Spleen (tissue), 11 donors: ENCODE measurements at regions not wholly inside any gene's neighbourhood (a gene's known extent, or its start where the extent isn't known, plus 50 kb on each side); places are given as distances from the start of the nearest gene placed in this dataset.

Experiments used
- DNase-seq: peaks from one replicate; pipeline ENCODE4 v3.0.0-alpha.2; 2020
- H3K27ac ChIP-seq, 8 donors: fragments of 200-600 bp; sonication (generic) in 7 of 8; 1 replicate in 4 of 8; 2 replicates in 4 of 8; pipeline versions ENCODE4 v1.5.0 to v1.8.0; 2016 to 2021; ENCODE audit warnings: inconsistent platforms in 4 of 8, mild to moderate bottlenecking in 4 of 8, moderate library complexity in 1 of 8
- H3K27me3 ChIP-seq, 7 donors: fragments of 200-600 bp; sonication (generic) in 6 of 7; replicated peaks in 1 of 7; 1 replicate in 4 of 7; 2 replicates in 3 of 7; pipeline versions ENCODE4 v1.5.0 to v1.8.0; 2016 to 2021; ENCODE audit warnings: inconsistent platforms in 3 of 7, mild to moderate bottlenecking in 1 of 7
- H3K36me3 ChIP-seq, 6 donors: fragments of 200-600 bp; sonication (generic) in 5 of 6; 1 replicate in 4 of 6; 2 replicates in 2 of 6; pipeline versions ENCODE4 v1.5.0 to v1.8.0; 2016 to 2021; ENCODE audit warnings: inconsistent platforms in 2 of 6
- H3K4me1 ChIP-seq, 6 donors: fragments of 200-600 bp; sonication (generic) in 5 of 6; 1 replicate in 3 of 6; 2 replicates in 3 of 6; pipeline versions ENCODE4 v1.5.0 to v1.8.0; 2016 to 2021; ENCODE audit warnings: inconsistent platforms in 3 of 6
- H3K4me3 ChIP-seq, 8 donors: fragments of 200-600 bp; sonication (generic) in 7 of 8; 1 replicate in 4 of 8; 2 replicates in 4 of 8; pipeline versions ENCODE4 v1.5.0 to v1.8.0; 2016 to 2021; ENCODE audit warnings: inconsistent platforms in 4 of 8, mild to moderate bottlenecking in 4 of 8, moderate library complexity in 2 of 8
- H3K9me3 ChIP-seq, 8 donors: fragments of 200-600 bp; sonication (generic) in 7 of 8; 1 replicate in 4 of 8; 2 replicates in 4 of 8; pipeline versions ENCODE4 v1.5.0 to v1.8.0; 2016 to 2021; ENCODE audit warnings: inconsistent platforms in 4 of 8
- CTCF ChIP-seq, 11 experiments: fragments of 200-600 bp in 7 of 11; fragments of 450-650 bp in 4 of 11; sonication (generic) in 4 of 11; IDR thresholded peaks in 8 of 11; conservative IDR thresholded peaks in 3 of 11; 1 replicate in 7 of 11; 2 replicates in 4 of 11; pipeline versions ENCODE4 v1.4.0 to v1.8.0; 2016 to 2021; ENCODE audit warnings: antibody characterized with exemption in 11 of 11, inconsistent platforms in 4 of 11, mild to moderate bottlenecking in 1 of 11
- POLR2A ChIP-seq, 3 donors: fragments of 450-650 bp; IDR thresholded peaks; one replicate each; pipeline ENCODE4 v1.5.1; 2017; ENCODE audit warnings: antibody characterized with exemption in 3 of 3, mild to moderate bottlenecking in 1 of 3
- POLR2AphosphoS5 ChIP-seq, 3 donors: sonication (generic); formaldehyde crosslinking; IDR thresholded peaks; one replicate each; pipeline ENCODE4 v1.5.1; 2017; ENCODE audit warnings: antibody characterized with exemption in 3 of 3
- WGBS, 5 donors: extraction: QIAGEN DNeasy Blood & Tissue Kit in 3 of 5; methylation state at CpG; one replicate each; pipeline versions ENCODE4 v1.1.5 to v1.1.7; 2013 to 2018; 5-methylcytosine and 5-hydroxymethylcytosine counted together
- intact Hi-C: fragments of 100-400 bp; cut with DNase I; formaldehyde crosslinking; loops from one replicate; pipeline ENCODE4 v1.15.0; 2023; ENCODE audit warnings: low total_unique reads
- donor health status: healthy with polysubstance abuse.
- donor health status: DM: no; HTN: no; CAD: no; lungs with moderate emphysema.
- donor health status: DM: no; HTN: no; CAD: no.
- donor health status: Bipolar disorder and iron deficiency.
- donor health status: healthy.
- donor health status: DM: no; HTN: no; CAD: no.
- donor health status: DM: yes; HTN: yes; CAD: no.

GRCh38 chr5:158354958-158355357 lies 496.0 kb upstream of the CLINT1 start:
- H3K4me3 ChIP-seq: no peak overlapping the region
- DNase-seq: no peak
- no peaks in the 10 kb centered on the region for H3K27me3 ChIP-seq
- intact Hi-C loops: no loop called here
- H3K36me3 ChIP-seq: no peaks in the 10 kb centered on the region
- TF ChIP-seq CTCF (IDR thresholded peaks at IDR 0.05 in 8 of 11, conservative IDR thresholded peaks at IDR 0.05 in 3 of 11): no peak
- TF ChIP-seq POLR2A (IDR thresholded peaks at IDR 0.05): no peak
- no peak for TF ChIP-seq POLR2AphosphoS5 (IDR thresholded peaks at IDR 0.05)
- no peaks in the 10 kb centered on the region for H3K4me1 ChIP-seq
- no peak overlapping the region for H3K27ac ChIP-seq
- peaks cover 0 to 11% (median 0%) of the 10 kb centered on the region in 8 donors for H3K9me3 ChIP-seq

- Histone ChIP-seq H3K4me3 (no peak overlapping the region), H3K9me3 (peaks cover 0 to 11% (median 0%) of the 10 kb centered on the region in 8 donors), H3K4me1 (no peaks in the 10 kb centered on the region), H3K27me3 (no peaks in the 10 kb centered on the region), H3K36me3 (no peaks in the 10 kb centered on the region), H3K27ac (no peak overlapping the region)
- DNase-seq: no peak
- 83 to 90% (median 87%) methylated on average over 6 of the region's 6 CpGs for WGBS, 5 donors
- intact Hi-C loops: no loop called here
- TF ChIP-seq CTCF (IDR thresholded peaks at IDR 0.05 in 8 of 11, conservative IDR thresholded peaks at IDR 0.05 in 3 of 11): no peak
- no peak for TF ChIP-seq POLR2AphosphoS5 (IDR thresholded peaks at IDR 0.05)
- no peak for TF ChIP-seq POLR2A (IDR thresholded peaks at IDR 0.05)
These were observed 492.7 kb upstream of the CLINT1 start for GRCh38 chr5:158351485-158352125.

GRCh38 chr5:158349987-158350386 lies 491.0 kb upstream of the CLINT1 start:
- no peak for DNase-seq
- Histone ChIP-seq H3K27me3 (no peaks in the 10 kb centered on the region), H3K9me3 (peaks cover 0 to 25% (median 10%) of the 10 kb centered on the region in 8 donors), H3K36me3 (no peaks in the 10 kb centered on the region), H3K4me3 (no peak overlapping the region), H3K27ac (no peak overlapping the region), H3K4me1 (no peaks in the 10 kb centered on the region)
- TF ChIP-seq POLR2A (IDR thresholded peaks at IDR 0.05) (no peak), CTCF (IDR thresholded peaks at IDR 0.05 in 8 of 11, conservative IDR thresholded peaks at IDR 0.05 in 3 of 11) (no peak), POLR2AphosphoS5 (IDR thresholded peaks at IDR 0.05) (no peak)
- WGBS, 5 donors: 72 to 88% (median 84%) methylated on average over 6 of the region's 6 CpGs
- intact Hi-C loops: no loop called here

GRCh38 chr5:158344376-158344775 lies 485.4 kb upstream of the CLINT1 start:
- intact Hi-C loops: no loop called here
- no peak for DNase-seq

More at GRCh38 chr5:158344376-158344775, 485.4 kb upstream of the CLINT1 start:
- 41 to 70% (median 54%) methylated on average over 2 of the region's 2 CpGs for WGBS, 5 donors
- Histone ChIP-seq H3K36me3 (no peaks in the 10 kb centered on the region), H3K9me3 (peaks cover 0 to 17% (median 9%) of the 10 kb centered on the region in 8 donors), H3K27me3 (no peaks in the 10 kb centered on the region), H3K27ac (no peak overlapping the region), H3K4me3 (no peak overlapping the region), H3K4me1 (no peaks in the 10 kb centered on the region)
- TF ChIP-seq CTCF (IDR thresholded peaks at IDR 0.05 in 8 of 11, conservative IDR thresholded peaks at IDR 0.05 in 3 of 11) (no peak), POLR2AphosphoS5 (IDR thresholded peaks at IDR 0.05) (no peak), POLR2A (IDR thresholded peaks at IDR 0.05) (no peak)
